ENCODE measurements at regions not wholly inside any gene's neighbourhood (a gene's known extent, or its start where the extent isn't known, plus 50 kb on each side); places are given as distances from the start of the nearest gene placed in this dataset.

DNA sequence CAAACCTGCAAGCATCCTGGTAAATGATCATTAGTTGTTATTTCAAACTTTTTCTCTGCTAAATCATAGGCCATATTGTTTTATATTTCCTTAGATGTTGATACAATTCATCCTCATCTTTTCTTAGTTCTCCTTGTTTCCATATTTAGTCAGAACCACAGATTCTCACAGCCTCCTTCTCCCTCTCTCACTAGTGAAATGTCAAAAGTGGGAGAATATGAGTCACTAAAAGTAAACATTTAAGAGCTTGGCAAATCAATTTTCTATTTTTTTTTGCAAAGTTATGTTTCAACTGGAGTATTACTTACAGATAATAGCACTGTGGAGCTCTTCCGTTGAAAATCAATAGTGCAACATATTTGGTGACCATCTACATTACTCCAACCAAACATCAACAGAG, 308.8 kb downstream of the COL11A1 start:
- TF ChIP-seq POLR2A (IDR thresholded peaks at IDR 0.05) (no peak), CTCF (IDR thresholded peaks at IDR 0.05) (no peak)

Data from thyroid gland (tissue), 4 donors.